Motor neuron (in vitro differentiated cells): ENCODE measurements at regions not wholly inside any gene's neighbourhood (a gene's known extent, or its start where the extent isn't known, plus 50 kb on each side); places are given as distances from the start of the nearest gene placed in this dataset.

Experiments used
- ATAC-seq, 8 experiments: fragments of 200-7000 bp; cut with Tn5 transposase; replicated peaks in 6 of 8; 2 replicates each; pipeline ENCODE4 v1.8.0; 2021; ENCODE audit warnings: mild to moderate bottlenecking in 8 of 8, moderate library complexity in 8 of 8
- H3K27ac ChIP-seq, 2 donors: fragments of 250-450 bp; sonication (Bioruptor Pico); 2 replicates each; pipeline ENCODE4 v1.9.0; 2021; ENCODE audit warnings: antibody characterized with exemption in 2 of 2, mild to moderate bottlenecking in 2 of 2, moderate library complexity in 1 of 2
- H3K4me1 ChIP-seq, 2 donors: fragments of 250-450 bp; sonication (Bioruptor Pico); replicated peaks in 1 of 2; 2 replicates each; pipeline ENCODE4 v1.6.1; 2021; ENCODE audit warnings: antibody characterized with exemption in 2 of 2, mild to moderate bottlenecking in 2 of 2, moderate library complexity in 1 of 2
- H3K4me3 ChIP-seq, 5 donors: fragments of 250-450 bp; sonication (Bioruptor Pico); 2 replicates each; pipeline ENCODE4 v1.9.0; 2021; ENCODE audit warnings: antibody characterized with exemption in 5 of 5, mild to moderate bottlenecking in 5 of 5, moderate library complexity in 4 of 5
- WGBS, 10 experiments: fragments of 450-650 bp; shearing (Covaris generic); methylation state at CpG; one replicate each; pipeline ENCODE4 v1.0.0; 2022; 5-methylcytosine and 5-hydroxymethylcytosine counted together
- in situ Hi-C, 9 experiments: fragments of 400-800 bp; cut with MboI; loops; one replicate each; pipeline ENCODE4 v1.15.0; 2021; ENCODE audit warnings: low sequenced_read_pairs in 9 of 9, low pct_unique_long_range_greater_than_20kb in 2 of 9; ENCODE audit not compliant: unreplicated experiment in 9 of 9

DNA sequence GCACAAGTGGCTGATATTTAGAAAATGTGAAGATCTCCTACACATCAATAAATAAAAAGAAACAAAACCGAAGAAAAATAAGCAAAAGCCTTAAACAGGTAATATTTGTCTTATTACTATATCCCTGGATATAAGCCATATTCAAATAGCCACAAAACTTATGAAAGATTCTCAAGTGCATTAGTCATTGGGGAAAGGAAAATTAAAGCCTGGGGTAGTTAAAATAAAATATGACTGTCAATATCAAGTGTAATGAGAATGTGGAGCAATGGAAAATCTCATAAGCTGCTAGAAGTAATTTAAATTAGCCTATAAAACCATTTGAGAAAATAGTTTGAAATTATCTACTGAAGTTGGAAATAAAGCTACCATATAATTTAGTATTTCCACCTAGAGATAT lies 399.9 kb downstream of the GASK1B start:
- no peak overlapping the region for H3K4me3 ChIP-seq
- no peak for ATAC-seq
- H3K4me1 ChIP-seq, result no peaks in the 10 kb centered on the region
- 0 to 100% (median 86%) methylated on average over 1 of the region's 1 CpG; no CpG with 5 or more reads in 1 of the 10 experiments for WGBS, 10 experiments
- H3K27ac ChIP-seq, result no peak overlapping the region
- in situ Hi-C loops, result no loop called here

GRCh38 chr4:157768419-157768818 lies 404.4 kb downstream of the GASK1B start:
- ATAC-seq, result no peak
- Histone ChIP-seq H3K4me3 (no peak overlapping the region), H3K27ac (no peak overlapping the region), H3K4me1 (no peaks in the 10 kb centered on the region)
- in situ Hi-C loops, result no loop called here
- 0 to 83% (median 58%) methylated on average over 1 of the region's 1 CpG; no CpG with 5 or more reads in 4 of the 10 experiments for WGBS, 10 experiments

DNA sequence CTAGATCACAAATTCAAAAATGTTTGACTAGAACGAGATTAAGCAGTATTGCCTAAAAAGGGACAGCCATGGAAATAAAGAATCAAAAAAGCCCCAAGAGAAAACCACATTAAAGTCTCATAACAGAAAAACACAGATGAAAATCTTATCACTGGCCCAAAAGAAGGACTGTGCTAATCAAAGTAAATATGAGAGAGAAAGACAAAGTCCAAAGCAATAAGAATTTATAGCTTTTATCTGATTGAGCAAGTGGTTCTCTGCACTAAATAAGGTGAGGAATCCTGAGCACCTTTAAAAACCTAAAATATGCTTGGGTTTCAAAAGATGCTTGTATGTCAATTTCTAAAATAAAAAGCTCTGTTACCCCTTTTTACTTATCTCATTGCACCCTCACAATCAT lies 409.3 kb downstream of the GASK1B start:
- no peak overlapping the region for H3K27ac ChIP-seq
- H3K4me3 ChIP-seq, result no peak overlapping the region
- ATAC-seq, result no peak
- 0 to 100% (median 50%) methylated on average over 1 of the region's 1 CpG; no CpG with 5 or more reads in 1 of the 10 experiments for WGBS, 10 experiments
- in situ Hi-C loops, result no loop called here
- H3K4me1 ChIP-seq, result no peaks in the 10 kb centered on the region

GRCh38 chr4:157754410-157754809 lies 418.4 kb downstream of the GASK1B start:
- Histone ChIP-seq H3K27ac (no peak overlapping the region), H3K4me3 (no peak overlapping the region), H3K4me1 (no peaks in the 10 kb centered on the region)
- in situ Hi-C loops, result no loop called here
- no peak for ATAC-seq
- WGBS, 10 experiments, result 7 to 100% (median 64%) methylated on average over 1 to 2 of the region's 2 CpGs; no CpG with 5 or more reads in 2 of the 10 experiments

- ATAC-seq, result no peak
- in situ Hi-C loops, result no loop called here
- Histone ChIP-seq H3K4me1 (no peaks in the 10 kb centered on the region), H3K4me3 (no peak overlapping the region), H3K27ac (no peak overlapping the region)
- WGBS, 10 experiments, result 10 to 100% (median 84%) methylated on average over 1 to 2 of the region's 2 CpGs
These were observed 421.2 kb downstream of the GASK1B start for GRCh38 chr4:157751631-157752030.

- in situ Hi-C loops, result no loop called here
- 0 to 88% (median 69%) methylated on average over 1 of the region's 1 CpG; no CpG with 5 or more reads in 2 of the 10 experiments for WGBS, 10 experiments
- Histone ChIP-seq H3K27ac (no peak overlapping the region), H3K4me1 (no peaks in the 10 kb centered on the region), H3K4me3 (no peak overlapping the region)
- ATAC-seq, result no peak
These were observed 431.2 kb downstream of the GASK1B start for GRCh38 chr4:157741642-157742041.

DNA sequence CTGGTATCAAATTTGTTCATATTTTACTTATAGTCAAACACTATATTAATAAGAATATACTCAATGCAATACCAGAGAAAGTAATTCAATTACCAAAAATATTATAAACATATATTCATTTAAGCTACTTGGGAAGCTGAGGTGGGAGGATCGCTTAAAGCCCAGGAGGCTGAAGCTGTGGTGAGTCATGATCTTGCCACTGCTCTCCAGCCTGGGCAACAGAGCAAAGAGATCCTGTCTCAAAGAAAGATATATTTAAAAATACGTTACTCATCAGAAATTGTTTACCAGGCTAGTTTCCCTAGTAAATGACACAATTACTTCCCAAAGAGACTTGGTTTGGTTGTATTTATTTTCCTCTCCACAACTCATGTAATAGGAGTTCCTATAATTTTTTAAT lies 433.6 kb downstream of the GASK1B start:
- Histone ChIP-seq H3K4me3 (no peak overlapping the region), H3K27ac (no peak overlapping the region), H3K4me1 (no peaks in the 10 kb centered on the region)
- 0 to 100% (median 67%) methylated on average over 1 to 2 of the region's 2 CpGs; no CpG with 5 or more reads in 1 of the 10 experiments for WGBS, 10 experiments
- in situ Hi-C loops, result no loop called here
- peak in 1 of 8 experiments; percentile 64 for ATAC-seq

DNA sequence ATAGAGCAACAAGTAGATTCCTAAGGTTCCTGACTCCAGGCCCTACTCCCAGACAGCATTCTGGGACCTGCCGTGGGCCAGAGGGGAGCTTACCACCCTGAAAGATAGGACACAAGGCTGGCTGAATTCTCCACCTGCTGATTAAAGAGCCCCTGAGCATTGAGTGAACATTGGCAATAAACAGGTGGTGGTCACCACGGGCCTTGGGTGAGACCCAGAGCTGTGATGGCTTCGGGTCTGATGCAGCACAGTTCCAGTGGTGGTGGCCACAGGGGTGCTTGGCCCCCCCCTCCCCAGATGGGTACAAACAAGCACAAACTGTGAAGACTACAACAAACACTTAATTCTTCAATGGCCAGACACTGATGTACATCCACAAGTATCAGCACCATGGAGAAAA lies 444.6 kb downstream of the GASK1B start:
- no peak for ATAC-seq
- Histone ChIP-seq H3K4me1 (no peaks in the 10 kb centered on the region), H3K4me3 (no peak overlapping the region), H3K27ac (no peak overlapping the region)
- 0 to 100% (median 60%) methylated on average over 1 to 2 of the region's 3 CpGs; no CpG with 5 or more reads in 5 of the 10 experiments for WGBS, 10 experiments
- in situ Hi-C loops, result no loop called here

DNA sequence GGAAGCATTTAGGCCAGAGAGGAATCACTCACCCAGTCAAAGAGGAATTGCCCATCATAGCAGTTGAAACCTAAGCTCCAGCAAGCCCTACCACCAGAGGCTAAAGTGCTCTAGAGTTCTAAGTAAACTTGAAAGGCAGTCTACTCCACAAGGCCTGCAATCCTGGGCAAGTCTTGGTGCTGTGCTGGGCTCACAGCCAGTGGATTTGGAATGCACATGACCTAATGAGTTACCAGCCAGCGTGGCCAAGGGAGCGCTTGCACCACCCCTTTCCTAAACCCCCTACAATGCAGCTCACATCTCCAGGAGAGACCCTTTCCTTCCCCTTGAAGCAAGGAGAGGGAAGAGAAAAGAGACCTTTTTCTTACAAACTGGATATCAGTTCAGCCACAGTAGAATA lies 445.7 kb downstream of the GASK1B start:
- ATAC-seq, result peak in 2 of 8 experiments; percentile 41 to 63
- no peaks in the 10 kb centered on the region for H3K4me1 ChIP-seq
- WGBS, 10 experiments, result 67 to 100% (median 67%) methylated on average over 1 to 2 of the region's 2 CpGs; no CpG with 5 or more reads in 7 of the 10 experiments

GRCh38 chr4:157722146-157722545 lies 450.7 kb downstream of the GASK1B start:
- H3K4me3 ChIP-seq, result no peak overlapping the region
- H3K27ac ChIP-seq, result no peak overlapping the region
- no peaks in the 10 kb centered on the region for H3K4me1 ChIP-seq
- ATAC-seq, result no peak
- in situ Hi-C loops, result no loop called here

More for the DNA sequence above, 445.7 kb downstream of the GASK1B start:
- in situ Hi-C loops, result no loop called here
- Histone ChIP-seq H3K4me3 (no peak overlapping the region), H3K27ac (no peak overlapping the region)

- no peak overlapping the region for H3K27ac ChIP-seq
- in situ Hi-C loops, result no loop called here
- ATAC-seq, result no peak
- H3K4me3 ChIP-seq, result no peak overlapping the region
- 0 to 80% (median 57%) methylated on average over 1 to 4 of the region's 4 CpGs; no CpG with 5 or more reads in 1 of the 10 experiments for WGBS, 10 experiments
- no peaks in the 10 kb centered on the region for H3K4me1 ChIP-seq
These were observed 459.5 kb downstream of the GASK1B start for GRCh38 chr4:157713342-157713741.

DNA sequence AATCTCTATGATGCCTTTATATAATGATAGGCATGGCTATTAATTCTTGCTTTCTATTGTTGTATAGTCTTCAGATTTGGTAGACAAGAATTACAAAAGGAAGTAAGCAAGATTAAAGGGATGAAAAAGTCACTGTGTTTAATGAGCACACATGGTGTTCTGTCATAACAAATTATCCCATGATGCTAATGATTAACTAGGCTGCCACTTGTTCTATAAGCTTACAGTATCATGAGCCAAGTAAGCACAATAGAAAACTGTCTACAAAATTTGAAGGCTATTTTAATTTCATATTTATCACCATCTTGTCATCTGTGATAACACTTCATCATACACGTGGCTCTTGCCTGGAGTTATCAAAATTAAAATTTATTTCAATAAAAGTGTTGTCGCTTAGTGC lies 466.7 kb downstream of the GASK1B start:
- H3K4me3 ChIP-seq, result no peak overlapping the region
- no peak for ATAC-seq
- H3K27ac ChIP-seq, result no peak overlapping the region
- in situ Hi-C loops, result no loop called here
- WGBS, 10 experiments, result 29 to 100% (median 66%) methylated on average over 1 to 2 of the region's 2 CpGs; no CpG with 5 or more reads in 2 of the 10 experiments
- no peaks in the 10 kb centered on the region for H3K4me1 ChIP-seq

DNA sequence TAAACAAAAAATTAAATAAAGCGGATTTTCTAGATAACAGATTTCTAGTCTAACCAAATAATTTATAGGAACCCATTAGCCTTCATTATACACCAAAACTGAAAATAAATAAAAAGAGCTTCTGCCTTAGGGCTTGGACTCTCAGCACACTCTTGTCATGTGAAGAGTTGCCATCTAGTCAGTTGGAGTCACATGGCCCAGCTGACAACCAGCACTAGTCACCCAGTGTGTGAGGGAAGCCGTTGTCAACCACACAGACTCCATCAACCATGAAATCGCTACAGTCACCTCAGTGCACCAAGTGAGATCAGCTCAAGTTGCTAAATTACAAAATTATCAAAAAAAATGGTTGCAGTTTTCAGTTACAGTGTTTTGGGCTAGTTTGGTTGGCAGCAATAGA lies 470.0 kb downstream of the GASK1B start:
- no peak for ATAC-seq
- H3K27ac ChIP-seq, result no peak overlapping the region
- H3K4me1 ChIP-seq, result no peaks in the 10 kb centered on the region
- in situ Hi-C loops, result no loop called here
- 28 to 100% (median 80%) methylated on average over 1 to 3 of the region's 3 CpGs; no CpG with 5 or more reads in 1 of the 10 experiments for WGBS, 10 experiments
- H3K4me3 ChIP-seq, result no peak overlapping the region

GRCh38 chr4:157701695-157701994 lies 471.2 kb downstream of the GASK1B start:
- WGBS, 10 experiments, result 10 to 90% (median 50%) methylated on average over 2 to 3 of the region's 3 CpGs; no CpG with 5 or more reads in 2 of the 10 experiments
- ATAC-seq, result no peak
- in situ Hi-C loops, result no loop called here
- H3K4me3 ChIP-seq, result no peak overlapping the region
- no peaks in the 10 kb centered on the region for H3K4me1 ChIP-seq
- H3K27ac ChIP-seq, result no peak overlapping the region
